Activated CD4-positive, CD25-positive, alpha-beta regulatory T cell treated with anti-CD3 and anti-CD28 coated beads, Interleukin-2, amount 50 U/mL, for 72 hours (primary cell): ENCODE measurements at regions not wholly inside any gene's neighbourhood (a gene's known extent, or its start where the extent isn't known, plus 50 kb on each side); places are given as distances from the start of the nearest gene placed in this dataset.
"Not testable (repeated sequence)": the region's sequence is repeated elsewhere in the genome, so short reads cannot be mapped to it uniquely, and the experiment has no call there.

Experiments used
- DNase-seq: peaks from one replicate; pipeline ENCODE4 v3.0.0; 2021

- no peak for DNase-seq
Measured at GRCh38 chr2:235223011-235223410, 270.8 kb upstream of the AGAP1 start.

GRCh38 chr2:235224410-235224809, 269.4 kb upstream of the AGAP1 start:
- no peak for DNase-seq

- no peak for DNase-seq
Measured at GRCh38 chr2:235225261-235225660, 268.6 kb upstream of the AGAP1 start.

- no peak for DNase-seq
Measured at GRCh38 chr2:235227590-235227989, 266.3 kb upstream of the AGAP1 start.

GRCh38 chr2:235228422-235228821, 265.4 kb upstream of the AGAP1 start:
- DNase-seq: not testable (repeated sequence)

- DNase-seq: no peak
Measured at GRCh38 chr2:235229236-235229635, 264.6 kb upstream of the AGAP1 start.

GRCh38 chr2:235230821-235231601, 262.8 kb upstream of the AGAP1 start:
- DNase-seq: no peak

- no peak for DNase-seq
Measured at GRCh38 chr2:235232449-235233433, 261.1 kb upstream of the AGAP1 start.

- DNase-seq: no peak
Measured at GRCh38 chr2:235234736-235235135, 259.1 kb upstream of the AGAP1 start.

GRCh38 chr2:235235977-235236767, 257.7 kb upstream of the AGAP1 start:
- DNase-seq: no peak

GRCh38 chr2:235238537-235238936, 255.3 kb upstream of the AGAP1 start:
- no peak for DNase-seq

GRCh38 chr2:235240574-235240973, 253.3 kb upstream of the AGAP1 start:
- DNase-seq: no peak

- no peak for DNase-seq
Measured at GRCh38 chr2:235244255-235245220, 249.3 kb upstream of the AGAP1 start.

GRCh38 chr2:235247001-235247400, 246.8 kb upstream of the AGAP1 start:
- no peak for DNase-seq

- no peak for DNase-seq
Measured at GRCh38 chr2:235255693-235256092, 238.2 kb upstream of the AGAP1 start.

- DNase-seq: no peak
Measured at GRCh38 chr2:235257590-235257989, 236.3 kb upstream of the AGAP1 start.

- DNase-seq: no peak
Measured at GRCh38 chr2:235262750-235263149, 231.1 kb upstream of the AGAP1 start.

GRCh38 chr2:235263205-235264120, 230.4 kb upstream of the AGAP1 start:
- no peak for DNase-seq

GRCh38 chr2:235264121-235264493, 229.7 kb upstream of the AGAP1 start:
- no peak for DNase-seq

- DNase-seq: no peak
Measured at GRCh38 chr2:235264512-235264911, 229.3 kb upstream of the AGAP1 start.
